ENCODE measurements at regions not wholly inside any gene's neighbourhood (a gene's known extent, or its start where the extent isn't known, plus 50 kb on each side); places are given as distances from the start of the nearest gene placed in this dataset.

DNA sequence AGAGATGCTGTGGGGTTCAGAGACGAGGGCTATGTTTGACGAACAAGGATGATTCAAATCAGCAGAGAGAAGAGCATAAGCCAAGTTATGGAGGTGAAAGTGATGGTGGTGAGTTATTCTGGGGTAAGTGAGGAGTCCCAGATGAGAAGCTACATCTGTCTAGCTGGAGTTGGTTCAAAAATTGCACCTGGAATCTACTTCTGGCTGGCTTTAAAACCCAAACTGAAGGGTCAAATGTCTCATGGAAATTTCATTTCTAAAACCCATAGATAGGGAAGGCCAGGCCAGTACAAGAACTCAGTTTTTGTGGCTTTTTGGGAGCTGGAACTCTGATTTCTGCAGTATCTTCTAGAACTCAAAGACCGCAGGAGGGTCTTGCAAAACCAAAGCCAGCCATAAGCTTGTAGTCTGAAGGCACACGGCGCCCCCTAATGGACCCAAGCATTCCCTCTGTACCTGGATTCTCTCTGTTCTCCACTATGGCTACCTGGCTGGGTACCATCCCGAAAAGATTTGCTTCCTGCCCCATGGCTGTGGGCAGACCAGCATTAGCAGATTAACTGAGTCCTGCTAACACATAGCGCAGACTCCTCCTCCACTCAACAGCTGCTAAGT, 229.1 kb upstream of the SLC14A2 start:
- Histone ChIP-seq H3K27me3 (peaks cover 0 to 4% (median 0%) of the 10 kb centered on the region in 3 donors), H3K36me3 (no peaks in the 10 kb centered on the region), H3K27ac (no peak overlapping the region), H3K4me3 (no peak overlapping the region), H3K9me3 (no peaks in the 10 kb centered on the region), H3K4me1 (peaks cover 4 to 12% (median 10%) of the 10 kb centered on the region in 4 donors)
- intact Hi-C loops (cut with DNase I; ENCODE audit: low total_unique reads) = no loop called here
- WGBS, 5 donors = 48 to 72% (median 60%) methylated on average over 7 of the region's 7 CpGs
- peak in 1 of 2 donors; percentile 77 for DNase-seq
- TF ChIP-seq EP300 (IDR thresholded peaks at IDR 0.05) (no peak), POLR2A (IDR thresholded peaks at IDR 0.05) (no peak)
- TF ChIP-seq, protein P1, sequence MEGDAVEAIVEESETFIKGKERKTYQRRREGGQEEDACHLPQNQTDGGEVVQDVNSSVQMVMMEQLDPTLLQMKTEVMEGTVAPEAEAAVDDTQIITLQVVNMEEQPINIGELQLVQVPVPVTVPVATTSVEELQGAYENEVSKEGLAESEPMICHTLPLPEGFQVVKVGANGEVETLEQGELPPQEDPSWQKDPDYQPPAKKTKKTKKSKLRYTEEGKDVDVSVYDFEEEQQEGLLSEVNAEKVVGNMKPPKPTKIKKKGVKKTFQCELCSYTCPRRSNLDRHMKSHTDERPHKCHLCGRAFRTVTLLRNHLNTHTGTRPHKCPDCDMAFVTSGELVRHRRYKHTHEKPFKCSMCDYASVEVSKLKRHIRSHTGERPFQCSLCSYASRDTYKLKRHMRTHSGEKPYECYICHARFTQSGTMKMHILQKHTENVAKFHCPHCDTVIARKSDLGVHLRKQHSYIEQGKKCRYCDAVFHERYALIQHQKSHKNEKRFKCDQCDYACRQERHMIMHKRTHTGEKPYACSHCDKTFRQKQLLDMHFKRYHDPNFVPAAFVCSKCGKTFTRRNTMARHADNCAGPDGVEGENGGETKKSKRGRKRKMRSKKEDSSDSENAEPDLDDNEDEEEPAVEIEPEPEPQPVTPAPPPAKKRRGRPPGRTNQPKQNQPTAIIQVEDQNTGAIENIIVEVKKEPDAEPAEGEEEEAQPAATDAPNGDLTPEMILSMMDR (IDR thresholded peaks at IDR 0.05) = peak in 3 of 7 experiments; percentile 18 to 27 (median 25)

- no peak overlapping the region for H3K4me3 ChIP-seq
- TF ChIP-seq, protein P1 (IDR thresholded peaks at IDR 0.05) = no peak
- TF ChIP-seq EP300 (IDR thresholded peaks at IDR 0.05) = no peak
- no peak for TF ChIP-seq POLR2AphosphoS5 (IDR thresholded peaks at IDR 0.05)
- TF ChIP-seq POLR2A (IDR thresholded peaks at IDR 0.05) = no peak
- intact Hi-C loops (cut with DNase I; ENCODE audit: low total_unique reads) = no loop called here
- no peaks in the 10 kb centered on the region for H3K36me3 ChIP-seq
- H3K9me3 ChIP-seq = no peaks in the 10 kb centered on the region
- no peak overlapping the region for H3K27ac ChIP-seq
- DNase-seq = no peak
- peaks cover 0 to 4% (median 0%) of the 10 kb centered on the region in 3 donors for H3K27me3 ChIP-seq
- 0 to 69% (median 48%) methylated on average over 2 of the region's 2 CpGs for WGBS, 5 donors
- peaks cover 4 to 12% (median 10%) of the 10 kb centered on the region in 4 donors for H3K4me1 ChIP-seq
Observed at GRCh38 chr18:45387229-45387628, 228.0 kb upstream of the SLC14A2 start.

DNA sequence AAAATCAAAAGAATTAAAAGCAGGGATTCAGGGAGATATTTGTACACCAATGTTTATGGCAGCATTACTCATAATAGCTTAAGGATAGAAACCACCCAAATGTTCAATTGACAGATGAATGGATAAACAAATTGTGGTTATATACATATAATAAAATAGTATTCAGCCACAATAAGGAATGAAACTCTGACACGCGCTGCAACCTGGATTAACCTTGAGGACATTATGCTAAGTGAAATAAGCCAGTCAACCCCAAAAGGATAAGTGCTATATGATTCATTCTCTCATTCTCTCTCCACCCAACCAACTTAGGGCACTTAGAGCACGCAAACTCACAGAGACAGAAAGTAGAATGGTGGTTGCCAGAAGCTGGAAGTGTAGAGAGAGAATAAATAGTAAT, 216.8 kb upstream of the SLC14A2 start:
- intact Hi-C loops (cut with DNase I; ENCODE audit: low total_unique reads) = no loop called here
- H3K27me3 ChIP-seq = no peaks in the 10 kb centered on the region
- H3K4me3 ChIP-seq = no peak overlapping the region
- DNase-seq = no peak
- no peak overlapping the region for H3K27ac ChIP-seq
- TF ChIP-seq, protein P1 (IDR thresholded peaks at IDR 0.05) = no peak
- TF ChIP-seq EP300 (IDR thresholded peaks at IDR 0.05) = no peak
- no peak for TF ChIP-seq POLR2A (IDR thresholded peaks at IDR 0.05)
- no peak for TF ChIP-seq POLR2AphosphoS5 (IDR thresholded peaks at IDR 0.05)
- 61 to 80% (median 63%) methylated on average over 3 of the region's 3 CpGs for WGBS, 5 donors
- H3K9me3 ChIP-seq = no peaks in the 10 kb centered on the region
- no peaks in the 10 kb centered on the region for H3K36me3 ChIP-seq
- H3K4me1 ChIP-seq = no peaks in the 10 kb centered on the region

DNA sequence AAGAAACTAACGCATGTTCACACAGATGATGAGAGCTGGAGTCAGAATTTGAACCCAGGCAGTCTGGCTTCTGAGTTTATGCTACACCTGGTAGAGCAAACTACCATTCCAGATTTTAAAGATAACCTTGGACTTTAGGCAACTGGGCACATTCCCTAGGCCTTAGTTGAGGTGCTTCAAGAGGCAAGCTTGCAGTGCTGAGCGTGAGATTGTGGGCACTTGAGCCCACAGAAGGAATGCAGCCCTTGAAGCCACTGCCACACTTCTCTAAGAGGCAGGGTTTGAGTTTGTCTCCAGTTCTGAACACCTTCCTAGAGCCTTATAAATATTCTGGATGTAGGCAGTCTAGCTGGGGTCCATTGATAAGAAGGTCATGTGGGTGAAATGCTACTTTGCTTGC, 216.1 kb upstream of the SLC14A2 start:
- no peak overlapping the region for H3K4me3 ChIP-seq
- 87 to 92% (median 91%) methylated on average over 2 of the region's 2 CpGs for WGBS, 5 donors
- H3K36me3 ChIP-seq = no peaks in the 10 kb centered on the region
- no peaks in the 10 kb centered on the region for H3K9me3 ChIP-seq
- H3K27me3 ChIP-seq = no peaks in the 10 kb centered on the region
- H3K27ac ChIP-seq = no peak overlapping the region
- no peak for DNase-seq
- H3K4me1 ChIP-seq = no peaks in the 10 kb centered on the region
- TF ChIP-seq, protein P1 (IDR thresholded peaks at IDR 0.05) = no peak
- TF ChIP-seq EP300 (IDR thresholded peaks at IDR 0.05) = no peak
- TF ChIP-seq POLR2AphosphoS5 (IDR thresholded peaks at IDR 0.05) = no peak
- no peak for TF ChIP-seq POLR2A (IDR thresholded peaks at IDR 0.05)
- intact Hi-C loops (cut with DNase I; ENCODE audit: low total_unique reads) = no loop called here

Measured in stomach (tissue), 8 donors.